HEK293 (cell line): ENCODE measurements at regions not wholly inside any gene's neighbourhood (a gene's known extent, or its start where the extent isn't known, plus 50 kb on each side); places are given as distances from the start of the nearest gene placed in this dataset.

Experiments
- TF ChIP-seq, protein P1 (sequence below): fragments of 450-650 bp; formaldehyde crosslinking; IDR thresholded peaks from 2 replicates; pipeline ENCODE4 v1.5.1; 2016; ENCODE audit warnings: missing biosample characterization, missing genetic modification characterization
- TF ChIP-seq, protein P2 (sequence below): fragments of 450-650 bp; formaldehyde crosslinking; IDR thresholded peaks from 2 replicates; pipeline ENCODE4 v1.5.1; 2016; ENCODE audit warnings: missing biosample characterization, missing genetic modification characterization

DNA sequence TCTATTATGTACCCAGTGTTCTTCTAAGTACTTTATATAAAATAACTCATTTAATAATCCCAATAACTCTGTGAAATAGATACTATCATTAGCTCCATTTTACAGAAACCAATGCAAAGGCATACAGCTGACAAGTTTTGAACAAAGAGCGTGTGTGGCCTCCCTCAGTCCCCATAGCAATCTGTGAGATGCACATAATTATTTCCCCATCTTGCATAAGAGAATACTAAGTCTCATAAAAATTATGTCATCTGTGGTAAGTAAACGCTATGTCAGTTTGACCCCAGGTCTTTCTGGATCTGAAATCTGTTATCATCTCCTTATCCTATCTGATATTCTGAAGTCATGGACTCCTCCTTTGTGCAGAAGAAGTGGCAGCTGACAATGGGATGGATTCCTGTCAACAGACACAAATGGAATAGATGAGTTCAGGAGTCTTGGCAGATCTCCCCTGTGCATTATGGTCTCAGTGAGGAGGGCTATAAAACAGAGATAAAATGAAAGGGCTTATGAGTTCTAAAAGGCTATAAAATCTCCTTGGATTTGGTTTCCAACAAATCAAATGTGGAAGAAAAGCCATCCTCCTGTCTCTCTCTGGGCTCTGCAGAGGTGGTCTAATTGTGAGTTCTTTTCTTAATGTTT, 162.5 kb upstream of the TLE4 start:
- TF ChIP-seq, protein P1, sequence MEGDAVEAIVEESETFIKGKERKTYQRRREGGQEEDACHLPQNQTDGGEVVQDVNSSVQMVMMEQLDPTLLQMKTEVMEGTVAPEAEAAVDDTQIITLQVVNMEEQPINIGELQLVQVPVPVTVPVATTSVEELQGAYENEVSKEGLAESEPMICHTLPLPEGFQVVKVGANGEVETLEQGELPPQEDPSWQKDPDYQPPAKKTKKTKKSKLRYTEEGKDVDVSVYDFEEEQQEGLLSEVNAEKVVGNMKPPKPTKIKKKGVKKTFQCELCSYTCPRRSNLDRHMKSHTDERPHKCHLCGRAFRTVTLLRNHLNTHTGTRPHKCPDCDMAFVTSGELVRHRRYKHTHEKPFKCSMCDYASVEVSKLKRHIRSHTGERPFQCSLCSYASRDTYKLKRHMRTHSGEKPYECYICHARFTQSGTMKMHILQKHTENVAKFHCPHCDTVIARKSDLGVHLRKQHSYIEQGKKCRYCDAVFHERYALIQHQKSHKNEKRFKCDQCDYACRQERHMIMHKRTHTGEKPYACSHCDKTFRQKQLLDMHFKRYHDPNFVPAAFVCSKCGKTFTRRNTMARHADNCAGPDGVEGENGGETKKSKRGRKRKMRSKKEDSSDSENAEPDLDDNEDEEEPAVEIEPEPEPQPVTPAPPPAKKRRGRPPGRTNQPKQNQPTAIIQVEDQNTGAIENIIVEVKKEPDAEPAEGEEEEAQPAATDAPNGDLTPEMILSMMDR: no peak
- TF ChIP-seq, protein P2, sequence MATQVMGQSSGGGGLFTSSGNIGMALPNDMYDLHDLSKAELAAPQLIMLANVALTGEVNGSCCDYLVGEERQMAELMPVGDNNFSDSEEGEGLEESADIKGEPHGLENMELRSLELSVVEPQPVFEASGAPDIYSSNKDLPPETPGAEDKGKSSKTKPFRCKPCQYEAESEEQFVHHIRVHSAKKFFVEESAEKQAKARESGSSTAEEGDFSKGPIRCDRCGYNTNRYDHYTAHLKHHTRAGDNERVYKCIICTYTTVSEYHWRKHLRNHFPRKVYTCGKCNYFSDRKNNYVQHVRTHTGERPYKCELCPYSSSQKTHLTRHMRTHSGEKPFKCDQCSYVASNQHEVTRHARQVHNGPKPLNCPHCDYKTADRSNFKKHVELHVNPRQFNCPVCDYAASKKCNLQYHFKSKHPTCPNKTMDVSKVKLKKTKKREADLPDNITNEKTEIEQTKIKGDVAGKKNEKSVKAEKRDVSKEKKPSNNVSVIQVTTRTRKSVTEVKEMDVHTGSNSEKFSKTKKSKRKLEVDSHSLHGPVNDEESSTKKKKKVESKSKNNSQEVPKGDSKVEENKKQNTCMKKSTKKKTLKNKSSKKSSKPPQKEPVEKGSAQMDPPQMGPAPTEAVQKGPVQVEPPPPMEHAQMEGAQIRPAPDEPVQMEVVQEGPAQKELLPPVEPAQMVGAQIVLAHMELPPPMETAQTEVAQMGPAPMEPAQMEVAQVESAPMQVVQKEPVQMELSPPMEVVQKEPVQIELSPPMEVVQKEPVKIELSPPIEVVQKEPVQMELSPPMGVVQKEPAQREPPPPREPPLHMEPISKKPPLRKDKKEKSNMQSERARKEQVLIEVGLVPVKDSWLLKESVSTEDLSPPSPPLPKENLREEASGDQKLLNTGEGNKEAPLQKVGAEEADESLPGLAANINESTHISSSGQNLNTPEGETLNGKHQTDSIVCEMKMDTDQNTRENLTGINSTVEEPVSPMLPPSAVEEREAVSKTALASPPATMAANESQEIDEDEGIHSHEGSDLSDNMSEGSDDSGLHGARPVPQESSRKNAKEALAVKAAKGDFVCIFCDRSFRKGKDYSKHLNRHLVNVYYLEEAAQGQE (tag by site-specific recombination): no peak
